Keratinocyte (primary cell): ENCODE measurements at regions not wholly inside any gene's neighbourhood (a gene's known extent, or its start where the extent isn't known, plus 50 kb on each side); places are given as distances from the start of the nearest gene placed in this dataset.

Experiments used
- DNase-seq: peaks from one replicate; pipeline ENCODE4 v3.0.0-alpha.2; 2011; ENCODE audit warnings: low read depth, missing footprints, low spot score
- FAIRE-seq: peaks from 2 replicates; lab custom pipeline; 2011; peaks lifted over from hg19 to GRCh38; lab: Jason Lieb, UNC
- H2AFZ ChIP-seq: 2 replicates; pipeline ENCODE4 v1.6.0; 2012; ENCODE audit warnings: low read length, control low read depth, inconsistent platforms; ENCODE audit not compliant: control insufficient read depth
- H3K27ac ChIP-seq: 2 replicates; pipeline ENCODE4 v1.5.1; 2011; ENCODE audit warnings: low read length; ENCODE audit not compliant: control insufficient read depth, insufficient read depth
- H3K27me3 ChIP-seq: 3 replicates; pipeline ENCODE4 v1.6.0; 2011; ENCODE audit warnings: low read length; ENCODE audit not compliant: control insufficient read depth, insufficient read depth; ENCODE audit errors: extremely low read depth
- H3K36me3 ChIP-seq, 2 experiments: 2 replicates in 1 of 2; 3 replicates in 1 of 2; pipeline ENCODE4 v1.5.1; 2011; ENCODE audit warnings: low read length in 2 of 2, mild to moderate bottlenecking in 1 of 2; ENCODE audit not compliant: control insufficient read depth in 2 of 2, insufficient read depth in 2 of 2; ENCODE audit errors: extremely low read depth in 1 of 2
- H3K4me1 ChIP-seq: 3 replicates; pipeline ENCODE4 v1.5.1; 2011; ENCODE audit warnings: low read length; ENCODE audit not compliant: control insufficient read depth, insufficient read depth; ENCODE audit errors: extremely low read depth
- H3K4me2 ChIP-seq: 3 replicates; pipeline ENCODE4 v1.6.0; 2011; ENCODE audit warnings: low read depth, low read length; ENCODE audit not compliant: control insufficient read depth, insufficient read depth; ENCODE audit errors: extremely low read depth
- H3K4me3 ChIP-seq, 3 experiments: fragments of 200-600 bp in 1 of 3; sonication (generic) in 1 of 3; 2 replicates in 2 of 3; 3 replicates in 1 of 3; pipeline ENCODE4 v1.5.1; 2011 to 2016; ENCODE audit warnings: low read length in 3 of 3, mild to moderate bottlenecking in 3 of 3, control low read depth in 2 of 3, inconsistent platforms in 1 of 3, low read depth in 1 of 3, mixed read lengths in 1 of 3, mixed run types in 1 of 3, moderate library complexity in 1 of 3; ENCODE audit not compliant: control insufficient read depth in 2 of 3, insufficient read depth in 2 of 3; ENCODE audit errors: extremely low read depth in 1 of 3
- H3K79me2 ChIP-seq: 2 replicates; pipeline ENCODE4 v1.6.0; 2012; ENCODE audit warnings: low read length; ENCODE audit not compliant: control insufficient read depth, insufficient read depth
- H3K9ac ChIP-seq: 3 replicates; pipeline ENCODE4 v1.6.0; 2011; ENCODE audit warnings: low read length; ENCODE audit not compliant: control insufficient read depth, insufficient read depth; ENCODE audit errors: extremely low read depth
- H3K9me1 ChIP-seq: 3 replicates; pipeline ENCODE4 v1.6.0; 2011; ENCODE audit warnings: low read length; ENCODE audit not compliant: control insufficient read depth, insufficient read depth; ENCODE audit errors: extremely low read depth
- H3K9me3 ChIP-seq: 2 replicates; pipeline ENCODE4 v1.5.1; 2012; ENCODE audit warnings: low read depth, low read length; ENCODE audit not compliant: control insufficient read depth
- H4K20me1 ChIP-seq: 3 replicates; pipeline ENCODE4 v1.6.0; 2011; ENCODE audit warnings: low read length; ENCODE audit not compliant: control insufficient read depth, insufficient read depth; ENCODE audit errors: extremely low read depth
- CTCF ChIP-seq, 3 experiments: IDR thresholded peaks in 1 of 3; conservative IDR thresholded peaks in 1 of 3; optimal IDR thresholded peaks in 1 of 3; 2 replicates in 2 of 3; 3 replicates in 1 of 3; pipeline versions ENCODE3 to v1.5.1; 2011; ENCODE audit warnings: low read length in 3 of 3, mild to moderate bottlenecking in 3 of 3, moderate library complexity in 2 of 3, control low read depth in 1 of 3, inconsistent platforms in 1 of 3; ENCODE audit not compliant: insufficient read depth in 2 of 3; ENCODE audit errors: extremely low read depth in 1 of 3
- EZH2 ChIP-seq: IDR thresholded peaks from one replicate; pipeline ENCODE4 v1.6.1; 2012; ENCODE audit warnings: inconsistent platforms, mild to moderate bottlenecking, low read length, moderate library complexity
- dilution Hi-C: fragments of 300-500 bp; cut with MboI; formaldehyde crosslinking; loops from one replicate; pipeline ENCODE4 v1.7.0; 2020; ENCODE audit warnings: low sequenced_read_pairs; ENCODE audit not compliant: extremely low pct_ligation_motif_present

- Histone ChIP-seq H3K79me2 (no peaks in the 10 kb centered on the region), H2AFZ (no peak overlapping the region), H3K27me3 (no peaks in the 10 kb centered on the region), H4K20me1 (no peaks in the 10 kb centered on the region), H3K9me1 (no peaks in the 10 kb centered on the region), H3K27ac (no peak overlapping the region), H3K9me3 (peaks cover 2% of the 10 kb centered on the region), H3K36me3 (no peaks in the 10 kb centered on the region), H3K4me3 (no peak overlapping the region), H3K4me2 (no peak overlapping the region), H3K4me1 (no peaks in the 10 kb centered on the region), H3K9ac (no peak overlapping the region)
- no peak for TF ChIP-seq CTCF (optimal IDR thresholded peaks at IDR 0.05 in 1 of 3, IDR thresholded peaks at IDR 0.05 in 1 of 3, conservative IDR thresholded peaks at IDR 0.05 in 1 of 3; ENCODE audit: extremely low read depth in 1 of 3, insufficient read depth in 2 of 3, low read length in 3 of 3)
- no peak for TF ChIP-seq EZH2
- DNase-seq (no peak), FAIRE-seq (no peak)
- dilution Hi-C loops: no loop called here
These were observed 186.5 kb downstream of the LURAP1L start for GRCh38 chr9:12961276-12961809.

GRCh38 chr9:12963537-12963936 lies 188.7 kb downstream of the LURAP1L start:
- Histone ChIP-seq H3K9me3 (no peaks in the 10 kb centered on the region), H3K9me1 (no peaks in the 10 kb centered on the region), H3K4me3 (no peak overlapping the region), H3K4me1 (no peaks in the 10 kb centered on the region), H3K27ac (no peak overlapping the region), H3K9ac (no peak overlapping the region), H3K27me3 (no peaks in the 10 kb centered on the region), H3K79me2 (no peaks in the 10 kb centered on the region), H4K20me1 (no peaks in the 10 kb centered on the region), H3K4me2 (no peak overlapping the region), H3K36me3 (no peaks in the 10 kb centered on the region), H2AFZ (no peak overlapping the region)
- DNase-seq (no peak), FAIRE-seq (no peak)
- dilution Hi-C loops: no loop called here
- TF ChIP-seq CTCF (optimal IDR thresholded peaks at IDR 0.05 in 1 of 3, IDR thresholded peaks at IDR 0.05 in 1 of 3, conservative IDR thresholded peaks at IDR 0.05 in 1 of 3; ENCODE audit: extremely low read depth in 1 of 3, insufficient read depth in 2 of 3, low read length in 3 of 3): no peak
- no peak for TF ChIP-seq EZH2
